HG03457 (cell line): ENCODE measurements at regions not wholly inside any gene's neighbourhood (a gene's known extent, or its start where the extent isn't known, plus 50 kb on each side); places are given as distances from the start of the nearest gene placed in this dataset.
A peak's percentile ranks its signal among the peaks of the same experiment; 100 is the strongest.
"Not testable (repeated sequence)": the region's sequence is repeated elsewhere in the genome, so short reads cannot be mapped to it uniquely, and the experiment has no call there.

Experiments used
- ATAC-seq: cut with Tn5 transposase; IDR thresholded peaks from one replicate; pipeline ENCODE4 v1.9.1; 2021; ENCODE audit warnings: moderate number of reproducible peaks; ENCODE audit not compliant: unreplicated experiment

DNA sequence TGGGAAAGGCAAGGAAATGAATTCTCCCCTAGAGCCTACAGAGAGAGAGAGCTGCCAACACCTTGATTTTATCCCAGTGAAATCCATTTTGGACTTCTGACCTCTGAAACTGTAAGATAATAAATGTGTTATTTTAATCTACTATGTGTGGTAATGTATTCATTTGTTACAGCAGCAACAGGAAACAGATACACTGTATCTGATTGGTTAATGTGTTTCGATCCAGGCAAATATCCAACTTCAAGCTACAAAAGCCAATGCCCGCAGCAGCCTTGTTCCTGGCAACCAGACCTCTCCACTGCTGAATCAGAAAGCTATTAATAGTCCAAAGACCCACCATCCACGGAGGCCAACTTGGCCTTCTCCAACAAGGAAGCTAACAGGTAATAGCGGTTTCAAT lies 318.1 kb downstream of the PTTG2 start:
- ATAC-seq, result no peak

DNA sequence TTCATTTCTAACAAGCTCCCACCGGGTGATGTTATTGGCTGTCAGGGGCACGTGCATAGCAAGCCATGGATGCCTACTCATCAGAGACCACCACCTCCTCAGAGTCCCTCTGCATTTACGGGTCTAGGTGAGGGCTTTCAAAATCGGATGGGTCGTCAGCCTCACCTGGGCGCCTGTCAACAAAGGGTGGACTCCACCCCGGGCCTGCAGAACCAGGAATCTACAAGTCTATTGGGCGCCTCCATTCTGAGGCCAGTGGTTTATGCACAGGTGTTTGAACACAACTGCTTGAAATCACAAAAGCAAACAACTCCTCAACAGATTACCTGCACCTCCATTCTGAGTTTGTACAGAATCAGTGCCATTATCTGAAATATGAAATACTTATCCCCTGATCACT lies 318.9 kb downstream of the PTTG2 start:
- ATAC-seq, result no peak

DNA sequence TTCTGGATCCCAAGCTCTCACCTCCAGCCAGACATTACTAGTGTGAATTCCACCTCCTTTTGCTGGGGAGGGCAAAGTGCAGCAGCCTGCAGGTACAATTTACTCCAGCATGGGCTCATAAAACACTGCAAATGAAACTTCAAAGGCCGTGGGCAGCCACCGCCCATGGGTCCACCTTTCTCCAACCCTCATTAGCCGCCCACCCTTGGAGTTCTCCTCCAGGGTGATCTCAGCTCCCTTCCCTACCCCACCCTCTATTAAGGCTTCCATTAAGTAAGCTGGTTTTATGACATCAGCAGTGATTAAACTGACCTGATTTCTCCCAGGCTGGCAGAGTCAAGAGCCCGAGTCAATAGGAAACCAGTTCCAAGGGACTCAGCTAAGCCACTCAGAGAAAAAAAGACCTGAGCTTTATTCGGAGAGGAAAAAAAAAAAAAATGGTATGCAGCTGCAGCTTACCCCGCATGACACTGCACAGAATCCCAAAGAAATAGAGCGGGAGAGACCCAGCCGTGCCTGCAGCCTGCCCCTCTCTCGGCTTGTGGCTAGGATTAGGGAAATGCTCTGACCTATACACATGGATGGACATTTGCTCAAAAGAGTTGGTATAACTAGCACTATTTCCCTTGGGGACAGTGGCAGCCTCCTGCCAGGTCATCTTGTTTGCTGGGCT lies 319.6 kb downstream of the PTTG2 start:
- no peak for ATAC-seq

DNA sequence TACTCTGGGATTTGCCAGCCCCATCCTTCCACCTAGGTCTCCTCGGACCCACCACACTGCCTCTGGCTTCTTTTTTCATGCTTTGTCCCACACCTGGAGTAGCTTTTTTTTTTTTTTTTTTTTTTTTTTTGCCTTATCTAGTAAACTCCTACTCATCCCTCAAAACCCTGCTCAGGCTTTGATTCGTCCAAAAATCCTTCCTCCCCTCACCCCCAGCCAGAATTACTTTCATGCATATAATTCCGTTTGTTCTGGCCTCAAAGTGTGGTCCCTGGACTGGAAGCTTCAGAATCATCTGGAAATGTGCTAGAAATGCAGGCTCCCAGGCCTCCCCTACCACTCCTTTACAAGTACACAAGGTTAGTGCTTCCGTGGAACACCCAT lies 320.1 kb downstream of the PTTG2 start:
- no peak for ATAC-seq

DNA sequence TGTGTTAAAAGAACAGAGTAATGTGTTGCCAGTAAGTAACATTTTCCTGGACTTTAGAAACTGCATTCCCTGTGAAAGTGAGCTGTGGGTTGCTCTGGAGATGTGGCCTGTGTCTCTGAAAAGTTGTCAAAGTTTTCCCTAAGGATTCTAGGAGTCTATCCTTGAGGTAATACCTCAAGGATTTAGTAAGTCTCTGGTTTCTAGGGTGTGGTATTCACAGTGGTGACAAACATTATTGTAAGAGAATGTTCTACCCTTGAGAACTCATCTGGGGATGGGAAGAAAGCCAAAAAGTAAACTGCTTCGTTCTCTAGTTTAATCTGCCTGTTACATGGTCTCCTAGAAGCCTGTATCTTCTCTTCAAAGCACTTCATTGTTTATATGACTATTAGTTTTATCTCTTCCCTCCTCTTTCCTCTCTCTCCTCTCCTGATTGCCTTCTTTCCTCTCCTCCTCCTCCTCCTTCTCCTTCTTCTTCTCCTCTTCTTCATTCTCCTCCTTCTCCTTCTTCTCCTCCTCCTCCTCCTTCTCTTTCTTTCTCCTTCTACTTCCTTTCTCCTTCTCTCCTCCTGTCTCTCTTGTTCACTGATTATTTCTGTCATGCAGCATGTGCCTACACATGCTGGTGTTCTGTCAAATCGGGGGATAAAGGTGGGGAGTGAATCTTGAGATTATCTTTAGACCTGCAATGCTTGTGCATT lies 321.3 kb downstream of the PTTG2 start:
- no peak for ATAC-seq

DNA sequence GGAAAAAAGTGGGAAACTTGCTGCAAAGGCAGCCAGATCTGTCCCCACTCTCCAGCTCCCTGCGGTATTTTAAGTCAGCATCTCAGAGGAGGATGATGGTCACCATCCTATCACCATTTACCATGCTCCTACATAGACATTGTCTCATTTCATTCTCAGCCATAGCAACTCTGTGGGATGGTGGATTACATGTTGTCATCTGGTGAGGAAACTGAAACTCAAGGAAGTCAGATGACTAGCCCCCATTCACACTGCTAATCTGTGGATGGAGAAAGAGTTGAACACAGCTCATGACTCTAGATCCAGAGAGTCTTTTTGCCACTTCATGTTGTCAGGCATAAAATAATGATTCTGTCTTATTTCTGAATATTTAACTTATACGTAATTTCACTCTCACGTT lies 323.5 kb downstream of the PTTG2 start:
- ATAC-seq, result no peak

DNA sequence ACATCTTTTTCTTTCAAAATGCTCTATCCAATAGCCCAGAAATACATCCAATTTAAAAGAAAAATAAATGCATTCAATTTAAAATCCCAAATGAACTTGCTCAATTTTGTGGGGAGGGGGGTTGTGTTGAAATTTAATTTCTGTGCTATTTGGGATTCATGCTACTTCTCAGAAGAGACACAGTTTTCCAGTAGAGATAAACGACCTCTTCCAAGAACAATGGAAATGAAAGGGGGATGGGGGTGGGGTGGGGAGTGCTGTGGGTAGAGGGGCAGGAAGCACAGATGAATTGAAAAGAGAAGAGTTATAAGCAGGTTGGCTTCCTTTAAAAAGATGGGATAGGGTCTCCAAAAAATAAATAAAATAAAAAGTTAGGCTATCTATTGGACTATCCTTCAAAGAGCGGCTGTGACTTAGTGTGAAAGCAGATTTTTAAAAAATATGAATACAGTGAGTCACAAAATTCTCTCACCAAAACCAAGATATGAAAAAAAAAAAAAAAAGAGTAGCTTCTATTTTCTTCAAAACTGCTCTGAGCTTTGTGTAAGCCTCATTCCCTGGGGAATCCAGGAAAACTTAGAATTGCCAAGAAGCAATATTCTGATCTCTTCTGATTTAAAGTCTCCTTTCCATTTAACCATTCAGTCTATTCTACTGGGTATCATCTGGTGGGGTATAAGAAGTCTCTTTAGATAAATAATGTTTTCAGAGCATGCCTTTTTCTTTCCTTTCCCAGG lies 324.3 kb downstream of the PTTG2 start:
- ATAC-seq, result no peak

DNA sequence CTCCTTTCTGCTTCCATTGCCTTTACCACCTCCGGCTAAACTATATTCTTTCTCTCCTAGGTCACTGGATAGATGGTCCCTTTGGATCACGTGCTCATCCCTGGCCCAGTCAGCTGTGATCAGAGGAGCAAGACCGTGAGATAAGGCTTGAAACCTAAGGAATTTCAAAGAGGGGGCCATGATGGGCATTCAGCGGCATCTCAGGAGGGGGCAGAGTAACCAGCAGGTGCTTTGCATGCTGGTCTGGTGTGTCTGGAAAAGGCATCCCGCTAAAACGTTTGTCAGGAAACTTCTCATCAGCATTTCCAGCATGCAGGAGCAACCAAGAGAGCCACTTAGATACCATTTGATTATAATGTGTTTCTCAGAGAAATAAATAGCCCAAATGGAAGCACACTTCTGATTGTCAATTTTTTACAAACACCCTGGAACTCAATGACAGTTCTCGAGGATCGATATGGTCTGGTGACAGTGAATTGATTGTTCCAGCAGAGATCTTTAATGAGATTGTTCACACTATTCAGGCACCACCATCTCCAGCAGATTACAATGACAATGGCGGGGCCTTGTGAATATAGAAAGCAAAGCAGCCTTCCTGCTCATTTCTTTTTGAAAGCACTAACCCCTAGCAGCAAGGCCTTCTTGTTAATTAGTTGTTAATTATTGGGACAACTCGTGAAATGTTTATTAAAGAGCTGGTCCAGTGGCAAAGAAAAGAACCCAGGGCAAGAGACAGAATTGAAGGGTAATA lies 327.1 kb downstream of the PTTG2 start:
- no peak for ATAC-seq

DNA sequence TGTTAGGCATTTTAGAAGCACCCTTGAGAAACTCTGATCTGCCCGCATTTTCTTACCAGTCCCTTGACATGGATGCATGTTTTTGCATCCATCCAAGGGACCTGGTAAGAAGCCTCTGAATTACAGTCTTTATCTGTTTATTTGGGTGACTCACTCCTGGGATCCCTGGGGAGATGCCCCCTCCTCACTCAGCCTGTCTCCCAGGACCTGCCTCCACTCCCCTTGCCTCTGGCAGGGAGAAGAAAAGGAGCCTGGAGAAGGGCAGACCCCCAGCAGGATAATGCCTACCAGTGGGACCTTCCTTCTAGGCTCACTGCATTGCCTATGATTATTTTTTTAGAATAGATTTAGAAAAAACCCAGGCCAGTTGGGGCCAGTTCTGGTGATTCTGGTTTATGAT lies 329.4 kb downstream of the PTTG2 start:
- ATAC-seq, result no peak

DNA sequence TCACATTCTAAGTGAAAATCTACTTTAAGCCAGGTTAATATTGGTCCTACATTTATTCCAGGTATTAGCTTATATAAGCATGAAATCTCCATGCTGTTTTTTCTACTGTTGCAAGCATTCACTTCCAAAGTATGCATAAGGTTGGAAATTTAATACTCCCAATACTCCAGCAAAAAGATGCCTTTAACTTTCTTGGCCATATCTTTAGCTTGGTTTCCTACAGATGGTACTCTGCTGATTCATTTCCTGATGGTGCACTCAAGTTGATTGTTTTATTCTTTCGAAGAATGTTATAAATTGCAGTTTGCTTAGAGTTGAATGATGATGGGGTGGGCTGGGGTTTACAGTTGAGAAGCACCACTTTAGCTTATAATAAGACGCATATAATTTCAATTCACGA lies 330.2 kb downstream of the PTTG2 start:
- no peak for ATAC-seq

DNA sequence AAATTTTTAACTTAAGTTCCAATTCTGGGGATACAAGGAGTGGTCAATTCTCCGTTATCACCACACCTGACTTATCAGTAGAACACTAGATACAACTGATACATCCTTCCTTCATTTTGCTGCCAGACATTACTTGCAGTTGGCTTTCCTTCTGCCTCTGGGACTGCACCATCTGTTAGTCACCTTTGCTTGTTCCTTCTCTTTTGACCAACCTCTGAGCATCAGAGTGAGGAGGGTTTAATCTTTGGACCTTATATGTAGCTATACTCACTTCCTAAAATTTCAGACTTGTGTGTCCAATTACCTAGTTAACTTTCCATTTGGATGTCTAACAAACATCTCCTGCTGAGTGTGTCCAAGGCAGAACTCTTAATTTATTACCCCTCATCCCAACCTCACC lies 330.7 kb downstream of the PTTG2 start:
- no peak for ATAC-seq

DNA sequence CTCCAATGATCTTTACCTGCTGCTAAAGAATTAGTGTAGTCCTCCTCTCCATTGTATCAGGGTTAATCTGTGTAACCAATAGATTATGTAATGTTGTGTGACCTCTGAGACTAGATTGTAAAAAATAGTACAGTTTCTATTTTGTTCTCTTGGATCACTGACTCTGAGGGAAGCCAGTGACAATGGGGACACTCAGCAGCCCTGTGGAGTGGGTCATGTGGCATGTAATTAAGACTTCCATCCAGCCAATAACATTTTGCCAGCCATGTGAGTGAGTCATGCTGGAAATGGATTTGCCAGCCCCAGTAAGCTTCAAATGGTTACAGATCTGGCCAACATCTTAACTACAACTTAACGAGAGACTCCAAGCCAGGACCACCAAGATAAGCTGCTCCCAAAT lies 332.3 kb downstream of the PTTG2 start:
- ATAC-seq, result no peak

DNA sequence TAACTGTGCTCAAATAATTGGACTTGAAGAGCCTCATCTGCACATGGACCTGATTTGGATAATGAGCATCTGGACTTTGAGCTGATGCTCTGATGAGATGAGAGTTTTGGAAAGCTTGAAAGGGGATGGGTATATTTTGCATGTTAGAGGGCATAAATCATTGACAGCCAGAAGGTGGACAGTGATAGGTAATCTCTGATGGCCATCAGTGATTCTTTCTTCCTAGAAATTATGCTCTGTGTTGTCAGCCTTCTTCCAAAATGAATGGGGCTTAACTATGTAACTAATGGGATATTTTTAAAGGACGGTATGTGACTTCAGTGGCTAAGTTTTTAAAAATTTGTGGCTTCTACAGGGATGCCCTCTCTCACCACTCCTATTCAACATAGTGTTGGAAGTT lies 334.0 kb downstream of the PTTG2 start:
- no peak for ATAC-seq

DNA sequence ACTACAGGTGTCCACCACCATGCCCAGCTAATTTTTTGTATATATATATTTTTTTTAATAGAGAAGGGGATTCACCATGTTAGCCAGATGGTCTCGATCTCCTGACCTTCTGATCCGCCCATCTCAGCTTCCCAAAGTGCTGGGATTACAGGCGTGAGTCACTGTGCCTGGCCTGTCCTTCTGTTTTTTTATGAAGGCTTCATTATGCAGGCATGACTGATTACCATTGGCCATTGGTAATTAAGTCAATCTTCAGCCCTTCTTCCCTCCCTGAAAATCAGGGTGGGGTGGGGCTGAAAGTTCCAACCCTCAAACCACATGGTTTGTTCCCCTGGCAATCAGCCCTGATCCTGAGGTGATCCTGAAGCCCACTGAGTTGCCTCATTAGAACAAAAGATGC lies 336.9 kb downstream of the PTTG2 start:
- no peak for ATAC-seq

DNA sequence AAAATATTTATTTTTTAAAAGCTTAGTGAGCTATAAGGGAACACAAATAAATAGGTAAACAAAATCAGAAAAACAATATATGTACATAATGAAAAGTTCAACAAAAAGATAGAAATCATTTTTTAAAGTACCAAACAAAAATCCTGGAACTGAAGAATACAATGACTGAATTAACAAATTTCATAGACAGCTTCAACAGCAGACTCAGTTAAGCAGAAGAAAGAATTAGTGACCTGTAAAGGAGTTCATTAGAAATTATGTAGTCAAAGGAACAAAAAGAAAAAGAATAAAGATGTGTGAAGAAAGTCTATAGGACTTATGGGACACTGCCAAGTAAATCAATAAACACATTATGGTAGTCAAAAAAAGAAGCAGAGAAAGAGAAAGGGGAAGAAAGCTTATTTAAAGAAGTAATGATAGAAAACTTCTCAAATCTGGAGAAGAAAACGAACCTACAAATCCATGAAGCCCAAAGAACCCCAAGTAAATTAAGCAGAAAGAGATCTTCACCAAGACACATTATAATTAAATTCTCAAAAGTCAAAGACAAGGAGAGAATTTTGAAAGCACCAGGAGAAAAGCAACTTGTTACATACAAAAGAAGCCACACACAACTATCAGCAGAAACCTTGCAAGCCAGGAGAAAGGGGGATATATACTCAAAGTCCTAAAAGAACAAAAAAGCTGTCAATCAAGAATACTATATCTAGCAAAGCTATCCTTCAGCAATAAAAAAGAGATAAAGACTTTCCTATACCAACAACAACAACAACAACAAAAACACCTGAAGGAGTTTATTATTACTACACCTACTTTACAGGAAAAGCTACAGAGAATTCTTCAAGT lies 338.9 kb downstream of the PTTG2 start:
- no peak for ATAC-seq

DNA sequence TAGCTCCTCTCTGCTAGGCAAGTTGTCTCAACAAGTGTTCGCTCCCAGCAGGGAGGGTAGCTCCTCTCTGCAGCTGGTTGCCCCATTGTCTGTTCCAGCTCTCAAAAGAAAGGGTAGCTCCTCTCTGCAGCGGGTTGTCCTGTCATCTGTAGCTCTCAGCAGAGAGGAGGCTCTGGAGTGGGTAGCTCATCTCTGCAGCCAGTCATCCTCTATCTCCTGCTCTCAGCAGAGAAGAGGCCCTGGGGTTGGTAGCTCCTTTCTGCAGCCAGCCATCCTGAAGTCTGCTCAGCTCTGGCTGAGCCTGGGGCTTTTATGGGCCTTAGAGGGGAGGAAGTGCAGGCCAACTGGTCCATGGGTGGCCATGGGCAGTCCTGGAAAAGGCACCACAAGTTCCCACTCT lies 342.7 kb downstream of the PTTG2 start:
- no peak for ATAC-seq

DNA sequence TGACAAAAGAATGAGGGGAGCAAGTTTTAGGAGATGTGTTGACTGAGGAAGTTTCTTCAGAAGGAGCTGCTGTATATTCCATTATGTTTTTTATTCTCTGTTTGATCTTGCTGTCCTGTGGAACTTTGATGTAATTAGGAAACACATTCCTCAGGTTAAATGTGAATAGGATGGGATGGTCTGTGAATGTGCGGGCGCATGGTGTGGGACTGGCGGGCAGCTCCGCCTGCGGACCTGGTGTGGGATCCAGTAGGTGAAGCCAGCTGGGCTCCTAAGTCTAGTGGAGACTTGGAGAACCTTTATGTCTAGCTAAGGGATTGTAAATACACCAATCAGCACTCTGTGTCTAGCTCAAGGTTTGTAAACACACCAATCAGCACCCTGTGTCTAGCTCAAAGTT lies 344.3 kb downstream of the PTTG2 start:
- ATAC-seq, result not testable (repeated sequence)

DNA sequence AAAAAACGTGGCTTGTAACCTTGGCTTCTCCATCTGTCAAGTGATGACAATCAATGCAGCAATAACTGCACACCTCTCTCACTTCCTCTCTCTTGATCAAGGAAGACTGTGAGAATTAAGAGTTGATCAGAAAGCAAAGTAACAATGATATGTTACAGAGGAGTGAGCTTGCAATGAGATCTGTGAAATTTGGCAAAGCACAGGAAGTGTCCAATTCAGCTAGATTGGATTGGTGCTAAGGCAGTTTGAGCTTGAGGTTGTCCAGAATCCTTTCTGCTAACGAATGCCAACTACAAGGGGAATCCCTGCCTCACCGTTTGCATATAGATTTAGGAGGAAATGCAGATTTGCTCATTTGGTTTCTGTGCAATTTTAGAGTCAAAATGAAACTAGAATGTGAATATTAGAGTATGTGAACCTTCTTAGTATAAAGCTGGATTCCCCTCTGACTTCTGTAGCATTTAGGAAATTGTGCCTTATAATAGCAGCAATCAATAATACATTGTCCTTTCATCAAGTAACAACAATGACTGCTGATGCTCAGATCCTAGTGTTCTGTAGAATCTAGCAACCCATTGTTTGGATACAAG lies 346.4 kb downstream of the PTTG2 start:
- ATAC-seq, result peak; percentile 61

DNA sequence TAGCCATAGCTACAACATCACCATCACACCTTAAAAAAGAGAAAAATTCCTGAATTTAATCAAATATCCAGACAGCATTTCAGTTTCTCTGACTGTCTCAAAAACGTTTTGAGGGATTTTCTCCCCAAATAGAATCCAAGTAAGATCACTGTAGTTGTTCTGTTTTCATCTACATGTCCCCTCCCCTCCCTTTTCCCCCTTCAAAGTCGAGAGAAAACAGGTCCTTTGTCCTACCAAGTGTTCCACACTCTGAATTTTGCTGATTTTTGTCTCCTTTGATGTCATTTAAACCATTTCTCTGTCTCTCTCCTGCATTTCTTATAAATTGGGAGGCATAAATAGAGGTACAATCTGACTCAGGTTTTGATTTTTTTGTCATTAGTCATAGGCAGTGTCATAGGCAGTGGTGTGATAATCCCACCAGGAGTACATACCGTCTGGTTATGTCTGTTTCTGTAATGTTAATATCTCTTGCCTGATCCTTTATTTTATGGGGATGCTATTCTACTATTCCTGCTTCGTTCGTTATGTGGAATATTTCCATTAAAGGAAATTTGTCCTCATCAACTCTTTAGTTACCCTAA lies 348.6 kb downstream of the PTTG2 start:
- no peak for ATAC-seq

DNA sequence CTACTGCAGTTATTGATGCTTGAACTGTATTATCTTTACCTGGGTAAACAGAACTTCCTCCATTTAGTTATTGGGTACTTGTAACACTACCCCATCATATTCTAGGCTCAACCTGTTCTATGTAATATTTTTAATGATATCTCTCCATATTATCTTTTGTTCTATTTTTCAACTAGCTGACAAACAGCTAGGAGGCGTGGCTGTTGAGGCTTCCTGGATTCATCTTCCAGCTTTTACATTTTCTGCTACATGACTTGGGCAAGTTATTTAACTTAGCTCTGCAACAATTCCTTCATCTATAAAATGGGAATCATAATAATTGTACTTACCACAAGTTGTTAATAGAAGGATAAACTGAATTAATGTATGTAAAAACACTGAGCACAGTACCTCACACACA lies 349.3 kb downstream of the PTTG2 start:
- ATAC-seq, result no peak
